Astrocyte (in vitro differentiated cells and primary cell): ENCODE measurements at regions not wholly inside any gene's neighbourhood (a gene's known extent, or its start where the extent isn't known, plus 50 kb on each side); places are given as distances from the start of the nearest gene placed in this dataset.

Source experiments
- DNase-seq: peaks from one replicate; pipeline ENCODE4 v3.0.0-alpha.2; 2010; ENCODE audit warnings: low read depth
- FAIRE-seq: peaks from 2 replicates; lab custom pipeline; 2011; peaks lifted over from hg19 to GRCh38; lab: Jason Lieb, UNC
- H2AFZ ChIP-seq: 2 replicates; pipeline ENCODE4 v1.6.0; 2012; ENCODE audit warnings: low read depth, low read length, inconsistent platforms
- H3K27ac ChIP-seq: 2 replicates; pipeline ENCODE4 v1.5.1; 2011; ENCODE audit warnings: low read depth, low read length, inconsistent platforms
- H3K27me3 ChIP-seq: 2 replicates; pipeline ENCODE4 v1.6.0; 2011; ENCODE audit warnings: low read length, inconsistent platforms; ENCODE audit not compliant: insufficient read depth
- H3K36me3 ChIP-seq: 2 replicates; pipeline ENCODE4 v1.5.1; 2011; ENCODE audit warnings: low read length, inconsistent platforms; ENCODE audit not compliant: insufficient read depth
- H3K4me1 ChIP-seq: 2 replicates; pipeline ENCODE4 v1.5.1; 2011; ENCODE audit warnings: low read length, inconsistent platforms; ENCODE audit not compliant: insufficient read depth
- H3K4me2 ChIP-seq: 2 replicates; pipeline ENCODE4 v1.6.0; 2012; ENCODE audit warnings: low read length, inconsistent platforms
- H3K4me3 ChIP-seq: 2 replicates; pipeline ENCODE4 v1.5.1; 2011; ENCODE audit warnings: low read depth, mild to moderate bottlenecking, low read length, inconsistent platforms; ENCODE audit not compliant: insufficient read depth
- H3K79me2 ChIP-seq: 2 replicates; pipeline ENCODE4 v1.6.0; 2012; ENCODE audit warnings: mild to moderate bottlenecking, low read length, inconsistent platforms; ENCODE audit not compliant: insufficient read depth
- H3K9ac ChIP-seq: 2 replicates; pipeline ENCODE4 v1.6.0; 2012; ENCODE audit warnings: mild to moderate bottlenecking, low read length, inconsistent platforms
- H3K9me3 ChIP-seq: 2 replicates; pipeline ENCODE4 v1.5.1; 2012; ENCODE audit warnings: low read depth, mild to moderate bottlenecking, low read length, inconsistent platforms; ENCODE audit not compliant: insufficient read depth
- H4K20me1 ChIP-seq: 2 replicates; pipeline ENCODE4 v1.6.0; 2012; ENCODE audit warnings: low read length, inconsistent platforms; ENCODE audit not compliant: insufficient read depth
- H3K27ac Mint-ChIP-seq: one replicate; pipeline ENCODE4 v1.8.0; 2021; ENCODE audit warnings: mild to moderate bottlenecking, mixed read lengths; ENCODE audit not compliant: unreplicated experiment
- H3K27me3 Mint-ChIP-seq: one replicate; pipeline ENCODE4 v1.8.0; 2021; ENCODE audit warnings: low read depth, mixed read lengths; ENCODE audit not compliant: unreplicated experiment
- H3K36me3 Mint-ChIP-seq: one replicate; pipeline ENCODE4 v1.8.0; 2021; ENCODE audit warnings: low read depth, mixed read lengths; ENCODE audit not compliant: unreplicated experiment
- H3K4me1 Mint-ChIP-seq: one replicate; pipeline ENCODE4 v1.8.0; 2021; ENCODE audit warnings: low read depth, mixed read lengths; ENCODE audit not compliant: unreplicated experiment
- H3K4me3 Mint-ChIP-seq: one replicate; pipeline ENCODE4 v1.8.0; 2021; ENCODE audit warnings: mild to moderate bottlenecking, moderate library complexity, mixed read lengths; ENCODE audit not compliant: unreplicated experiment
- H3K9me3 Mint-ChIP-seq: one replicate; pipeline ENCODE4 v1.8.0; 2021; ENCODE audit warnings: mild to moderate bottlenecking, mixed read lengths; ENCODE audit not compliant: unreplicated experiment
- EZH2 ChIP-seq: IDR thresholded peaks from 2 replicates; pipeline ENCODE4 v1.6.1; 2012; ENCODE audit warnings: mild to moderate bottlenecking, low read length, inconsistent platforms; ENCODE audit not compliant: insufficient read depth
- TF ChIP-seq, protein P1 (sequence below): IDR thresholded peaks from 2 replicates; pipeline ENCODE4 v1.5.1; 2011; ENCODE audit warnings: low read depth, mild to moderate bottlenecking, inconsistent platforms, low read length, moderate library complexity; ENCODE audit not compliant: insufficient read depth

DNA sequence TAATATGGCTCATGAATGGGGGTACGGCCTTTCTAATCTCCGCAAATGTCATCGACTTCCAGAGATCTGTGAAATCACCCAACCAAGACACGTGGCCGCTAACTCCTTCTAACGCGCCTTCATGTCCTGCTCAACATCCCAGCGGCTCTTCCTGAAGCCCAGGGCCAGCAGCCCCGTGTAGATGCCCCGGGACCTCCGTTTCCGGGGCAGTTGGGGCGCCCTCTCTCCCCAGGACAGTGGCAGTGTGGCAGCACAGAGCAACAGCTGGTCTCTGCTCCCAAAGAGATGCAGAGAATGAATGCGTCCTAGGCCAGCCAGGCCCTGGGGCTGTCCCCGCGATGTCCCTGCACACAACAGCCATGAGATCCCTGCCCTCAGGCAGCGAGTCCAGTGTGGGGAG lies 153.5 kb downstream of the RBFOX3 start:
- no peaks in the 10 kb centered on the region for H3K9me3 ChIP-seq
- Mint-ChIP-seq H3K36me3 (peaks cover 2% of the 10 kb centered on the region), H3K4me3 (no peak overlapping the region), H3K9me3 (peaks cover 2% of the 10 kb centered on the region), H3K27me3 (peaks cover 28% of the 10 kb centered on the region), H3K4me1 (peaks cover 14% of the 10 kb centered on the region), H3K27ac (no peak overlapping the region)
- H3K4me2 ChIP-seq = no peak overlapping the region
- no peaks in the 10 kb centered on the region for H4K20me1 ChIP-seq
- H3K27me3 ChIP-seq = no peaks in the 10 kb centered on the region
- TF ChIP-seq EZH2 = no peak
- TF ChIP-seq, protein P1, sequence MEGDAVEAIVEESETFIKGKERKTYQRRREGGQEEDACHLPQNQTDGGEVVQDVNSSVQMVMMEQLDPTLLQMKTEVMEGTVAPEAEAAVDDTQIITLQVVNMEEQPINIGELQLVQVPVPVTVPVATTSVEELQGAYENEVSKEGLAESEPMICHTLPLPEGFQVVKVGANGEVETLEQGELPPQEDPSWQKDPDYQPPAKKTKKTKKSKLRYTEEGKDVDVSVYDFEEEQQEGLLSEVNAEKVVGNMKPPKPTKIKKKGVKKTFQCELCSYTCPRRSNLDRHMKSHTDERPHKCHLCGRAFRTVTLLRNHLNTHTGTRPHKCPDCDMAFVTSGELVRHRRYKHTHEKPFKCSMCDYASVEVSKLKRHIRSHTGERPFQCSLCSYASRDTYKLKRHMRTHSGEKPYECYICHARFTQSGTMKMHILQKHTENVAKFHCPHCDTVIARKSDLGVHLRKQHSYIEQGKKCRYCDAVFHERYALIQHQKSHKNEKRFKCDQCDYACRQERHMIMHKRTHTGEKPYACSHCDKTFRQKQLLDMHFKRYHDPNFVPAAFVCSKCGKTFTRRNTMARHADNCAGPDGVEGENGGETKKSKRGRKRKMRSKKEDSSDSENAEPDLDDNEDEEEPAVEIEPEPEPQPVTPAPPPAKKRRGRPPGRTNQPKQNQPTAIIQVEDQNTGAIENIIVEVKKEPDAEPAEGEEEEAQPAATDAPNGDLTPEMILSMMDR = no peak
- no peak overlapping the region for H3K27ac ChIP-seq
- H3K79me2 ChIP-seq = no peaks in the 10 kb centered on the region
- H3K4me3 ChIP-seq = no peak overlapping the region
- no peak for FAIRE-seq
- no peak overlapping the region for H2AFZ ChIP-seq
- H3K4me1 ChIP-seq = peaks cover 3% of the 10 kb centered on the region
- no peak overlapping the region for H3K9ac ChIP-seq
- no peaks in the 10 kb centered on the region for H3K36me3 ChIP-seq
- DNase-seq = no peak

DNA sequence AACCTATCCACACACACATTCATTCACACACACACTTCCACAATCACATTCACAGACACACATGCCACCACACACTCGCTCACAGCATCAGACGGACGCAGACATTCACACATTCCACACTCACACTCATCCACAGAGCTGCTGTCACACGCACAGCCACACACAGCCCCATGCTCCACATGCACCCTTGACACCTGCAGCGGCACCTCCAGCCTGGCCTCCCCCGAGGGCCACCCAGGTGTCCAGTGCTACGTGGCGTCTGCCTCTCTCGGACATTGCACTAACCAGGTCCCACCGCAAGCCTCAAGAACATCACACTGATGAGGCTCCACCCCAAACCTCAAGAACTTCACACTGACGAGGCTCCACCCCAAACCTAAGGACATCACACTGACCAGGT lies 155.2 kb downstream of the RBFOX3 start:
- peaks cover 2% of the 10 kb centered on the region for H3K36me3 Mint-ChIP-seq
- H3K4me3 Mint-ChIP-seq = no peak overlapping the region
- Histone ChIP-seq H3K36me3 (no peaks in the 10 kb centered on the region), H3K27me3 (no peaks in the 10 kb centered on the region), H4K20me1 (no peaks in the 10 kb centered on the region), H3K79me2 (no peaks in the 10 kb centered on the region), H3K27ac (no peak overlapping the region), H3K9ac (no peak overlapping the region), H3K4me2 (no peak overlapping the region), H3K9me3 (no peaks in the 10 kb centered on the region), H2AFZ (no peak overlapping the region), H3K4me3 (no peak overlapping the region), H3K4me1 (no peaks in the 10 kb centered on the region)
- no peak overlapping the region for H3K27ac Mint-ChIP-seq
- TF ChIP-seq, protein P1 = no peak
- no peak for TF ChIP-seq EZH2
- FAIRE-seq (no peak), DNase-seq (no peak)
- H3K4me1 Mint-ChIP-seq = peaks cover 5% of the 10 kb centered on the region
- peaks cover 39% of the 10 kb centered on the region for H3K27me3 Mint-ChIP-seq
- H3K9me3 Mint-ChIP-seq = no peaks in the 10 kb centered on the region

DNA sequence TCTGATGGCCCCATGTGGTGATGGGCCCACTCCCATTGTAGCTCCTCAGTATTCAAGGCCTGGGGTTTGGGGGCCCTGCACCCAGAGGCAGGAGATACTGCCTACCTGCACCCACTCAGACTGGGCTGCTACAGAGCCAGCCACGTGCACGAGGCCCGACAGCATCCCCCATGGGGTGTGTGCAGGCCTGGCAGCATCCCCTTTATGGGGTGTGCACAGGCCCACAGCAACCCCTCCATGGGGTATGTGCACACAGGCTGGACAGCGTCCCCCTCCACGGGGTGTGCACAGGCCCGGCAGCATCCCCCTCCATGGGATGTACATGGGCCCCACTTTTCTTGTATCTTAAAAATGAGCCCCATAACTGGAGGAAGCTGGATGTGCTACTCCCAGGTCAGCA lies 156.0 kb downstream of the RBFOX3 start:
- Histone ChIP-seq H3K4me3 (no peak overlapping the region), H3K27me3 (no peaks in the 10 kb centered on the region), H4K20me1 (no peaks in the 10 kb centered on the region), H3K4me1 (no peaks in the 10 kb centered on the region), H3K27ac (no peak overlapping the region), H2AFZ (no peak overlapping the region), H3K9me3 (no peaks in the 10 kb centered on the region), H3K9ac (no peak overlapping the region), H3K4me2 (no peak overlapping the region), H3K36me3 (no peaks in the 10 kb centered on the region), H3K79me2 (no peaks in the 10 kb centered on the region)
- FAIRE-seq (no peak), DNase-seq (no peak)
- Mint-ChIP-seq H3K36me3 (peaks cover 2% of the 10 kb centered on the region), H3K27ac (no peak overlapping the region), H3K4me1 (no peaks in the 10 kb centered on the region), H3K4me3 (no peak overlapping the region), H3K9me3 (no peaks in the 10 kb centered on the region), H3K27me3 (peaks cover 42% of the 10 kb centered on the region)
- TF ChIP-seq, protein P1 = no peak
- TF ChIP-seq EZH2 = no peak
